GM12875 (cell line): ENCODE measurements at regions not wholly inside any gene's neighbourhood (a gene's known extent, or its start where the extent isn't known, plus 50 kb on each side); places are given as distances from the start of the nearest gene placed in this dataset.

Experiments used
- H3K4me3 ChIP-seq: one replicate; pipeline ENCODE4 v1.5.1; 2011; ENCODE audit warnings: low read depth, low read length, control low read depth
- TF ChIP-seq, protein P1 (sequence below): IDR thresholded peaks from 2 replicates; pipeline ENCODE4 v1.5.1; 2011; ENCODE audit warnings: low read depth, mild to moderate bottlenecking, control low read depth, inconsistent platforms, low read length, moderate library complexity, borderline replicate concordance; ENCODE audit not compliant: insufficient read depth

DNA sequence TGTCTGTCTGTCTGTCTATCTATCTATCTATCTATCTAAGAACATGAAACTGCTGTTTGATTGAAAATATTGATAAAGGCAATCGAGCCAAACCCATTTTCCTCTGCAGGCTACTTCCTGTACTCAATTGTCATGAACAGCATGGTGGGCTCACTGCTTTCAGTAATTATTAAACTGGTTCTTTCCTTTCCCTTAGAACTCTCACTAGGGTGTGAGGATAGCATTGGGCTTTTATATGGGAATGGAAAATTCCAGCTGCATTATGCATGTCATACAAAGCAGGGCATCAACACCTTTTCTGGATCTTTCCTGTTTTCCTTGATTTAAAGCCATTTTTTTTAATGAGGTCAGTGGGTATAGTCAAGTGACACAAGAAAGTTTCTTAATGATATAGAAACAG, 161.0 kb upstream of the SYNCRIP start:
- H3K4me3 ChIP-seq: no peak overlapping the region
- TF ChIP-seq, protein P1, sequence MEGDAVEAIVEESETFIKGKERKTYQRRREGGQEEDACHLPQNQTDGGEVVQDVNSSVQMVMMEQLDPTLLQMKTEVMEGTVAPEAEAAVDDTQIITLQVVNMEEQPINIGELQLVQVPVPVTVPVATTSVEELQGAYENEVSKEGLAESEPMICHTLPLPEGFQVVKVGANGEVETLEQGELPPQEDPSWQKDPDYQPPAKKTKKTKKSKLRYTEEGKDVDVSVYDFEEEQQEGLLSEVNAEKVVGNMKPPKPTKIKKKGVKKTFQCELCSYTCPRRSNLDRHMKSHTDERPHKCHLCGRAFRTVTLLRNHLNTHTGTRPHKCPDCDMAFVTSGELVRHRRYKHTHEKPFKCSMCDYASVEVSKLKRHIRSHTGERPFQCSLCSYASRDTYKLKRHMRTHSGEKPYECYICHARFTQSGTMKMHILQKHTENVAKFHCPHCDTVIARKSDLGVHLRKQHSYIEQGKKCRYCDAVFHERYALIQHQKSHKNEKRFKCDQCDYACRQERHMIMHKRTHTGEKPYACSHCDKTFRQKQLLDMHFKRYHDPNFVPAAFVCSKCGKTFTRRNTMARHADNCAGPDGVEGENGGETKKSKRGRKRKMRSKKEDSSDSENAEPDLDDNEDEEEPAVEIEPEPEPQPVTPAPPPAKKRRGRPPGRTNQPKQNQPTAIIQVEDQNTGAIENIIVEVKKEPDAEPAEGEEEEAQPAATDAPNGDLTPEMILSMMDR: no peak

DNA sequence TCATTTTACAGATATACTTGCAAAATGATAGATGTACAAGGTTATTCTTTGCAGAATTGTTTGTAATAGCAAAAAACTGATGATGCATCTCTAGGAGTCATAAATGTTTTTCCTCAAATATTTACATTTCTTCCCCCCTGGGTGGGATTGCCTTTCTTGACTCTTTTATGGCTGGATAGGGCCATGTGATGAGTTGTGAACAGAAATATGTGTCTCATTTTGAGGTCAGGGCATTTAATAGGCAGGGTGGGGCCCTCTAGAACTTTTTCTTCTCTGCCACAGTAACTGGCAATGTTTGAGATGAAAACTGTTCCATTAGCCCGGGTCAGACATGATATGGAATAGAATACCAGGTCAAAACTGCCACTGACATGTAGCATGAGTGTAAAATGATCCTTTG, 159.5 kb upstream of the SYNCRIP start:
- no peak overlapping the region for H3K4me3 ChIP-seq
- TF ChIP-seq, protein P1: no peak

DNA sequence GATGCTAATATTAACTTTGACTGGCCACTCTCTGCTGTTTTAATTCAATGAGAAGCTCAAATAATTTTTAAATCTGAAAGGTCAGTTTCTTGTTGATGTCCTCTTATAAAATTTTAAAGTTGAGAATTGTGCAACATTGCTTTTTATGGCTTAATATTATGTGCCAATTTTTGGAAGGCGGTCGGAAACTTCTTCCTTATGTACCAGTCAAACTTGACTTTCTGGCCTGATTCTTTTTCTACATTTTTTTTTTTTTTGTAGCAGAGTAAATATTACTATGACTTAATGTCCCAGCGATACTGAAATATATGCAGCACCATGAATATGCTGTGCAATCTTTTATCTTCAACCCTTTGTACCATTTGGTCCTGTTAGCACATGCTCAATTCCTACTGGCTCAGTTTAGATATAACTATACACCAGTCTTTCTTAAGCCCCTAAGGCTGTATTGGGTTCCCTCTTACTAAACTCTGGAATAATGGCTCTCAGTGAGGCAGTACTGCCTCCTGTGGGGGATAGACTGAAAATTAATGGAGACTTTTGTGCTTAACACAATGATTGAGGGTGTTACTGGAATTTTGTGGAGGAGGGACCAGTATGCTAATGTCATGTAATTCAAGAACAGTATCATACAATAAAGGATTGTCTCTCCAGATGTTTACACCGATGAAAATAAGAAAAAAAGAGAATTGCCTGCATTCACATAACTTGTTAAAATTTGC, 156.4 kb upstream of the SYNCRIP start:
- TF ChIP-seq, protein P1: no peak
- H3K4me3 ChIP-seq: no peak overlapping the region

DNA sequence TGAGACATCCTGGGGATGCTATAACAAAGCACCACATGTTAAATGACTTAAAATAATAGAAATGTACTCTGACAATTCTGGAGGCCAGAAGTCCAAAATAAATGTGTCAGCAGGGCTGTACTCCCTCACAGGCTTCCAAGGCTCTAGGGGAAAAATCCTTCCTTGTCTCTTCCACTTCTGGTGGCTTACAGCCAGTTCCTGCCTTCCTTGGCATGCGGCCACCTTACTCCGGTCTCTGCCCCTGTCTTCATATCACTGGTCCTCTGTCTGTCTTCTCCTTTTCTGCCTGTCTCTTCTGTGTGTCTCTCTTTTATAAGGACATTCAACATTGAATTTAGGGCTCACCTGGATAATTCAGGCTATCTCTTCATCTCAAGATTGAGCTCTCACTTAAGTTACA, 155.3 kb upstream of the SYNCRIP start:
- no peak overlapping the region for H3K4me3 ChIP-seq
- TF ChIP-seq, protein P1: no peak

DNA sequence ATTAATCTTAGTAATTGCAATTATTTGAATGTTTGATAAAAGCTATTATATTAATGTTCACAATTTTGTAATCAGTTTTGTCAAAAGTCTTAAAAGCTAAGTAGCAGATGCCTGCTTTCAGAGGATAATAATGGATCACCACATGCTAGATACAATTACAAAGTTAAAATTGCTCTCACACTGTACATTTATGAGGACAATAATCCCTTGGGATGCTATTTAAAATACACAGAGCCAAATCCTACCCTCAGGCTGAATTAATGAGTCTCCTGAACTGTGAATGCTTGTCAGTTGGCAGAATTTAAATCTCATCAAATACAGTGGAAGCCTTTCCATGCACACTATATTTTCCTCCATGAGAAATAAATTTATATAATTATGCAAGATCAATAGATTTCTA, 153.3 kb upstream of the SYNCRIP start:
- TF ChIP-seq, protein P1: no peak
- no peak overlapping the region for H3K4me3 ChIP-seq

DNA sequence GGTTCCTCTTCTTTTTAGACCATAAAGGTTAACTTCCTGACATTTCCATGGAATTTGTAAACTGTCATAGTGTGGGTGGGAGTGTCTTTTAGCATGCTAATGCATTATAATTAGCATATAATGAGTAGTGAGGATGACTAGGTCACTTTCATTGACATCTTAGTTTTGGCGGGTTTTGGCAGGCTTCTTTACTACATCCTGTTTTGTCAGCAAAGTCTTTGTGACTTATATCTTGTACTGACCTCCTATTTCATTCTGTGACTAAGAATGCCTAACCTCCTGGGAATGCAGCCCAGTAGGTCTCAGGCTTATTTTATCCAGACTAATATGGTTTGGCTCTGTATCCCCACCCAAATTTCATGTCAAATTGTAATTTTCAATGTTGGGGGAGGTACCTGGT, 149.6 kb upstream of the SYNCRIP start:
- TF ChIP-seq, protein P1: no peak
- no peak overlapping the region for H3K4me3 ChIP-seq

DNA sequence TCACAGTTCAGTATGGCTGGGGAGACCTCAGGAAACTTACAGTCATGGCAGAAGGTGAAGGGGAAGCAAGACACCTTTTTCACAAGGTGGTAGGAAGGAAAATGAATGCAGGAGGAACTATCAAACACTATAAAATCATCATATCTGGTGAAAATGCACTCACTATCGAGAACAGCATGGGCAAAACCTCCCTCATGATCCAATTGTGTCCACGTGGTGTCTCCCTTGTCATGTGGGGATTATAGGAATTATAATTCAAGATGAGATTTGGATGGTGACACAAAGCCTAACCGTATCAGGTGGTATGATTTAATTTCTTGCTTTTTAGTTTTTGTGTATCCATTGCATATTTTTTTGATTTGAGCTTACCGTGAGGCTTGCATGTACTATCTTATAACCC, 133.2 kb upstream of the SYNCRIP start:
- TF ChIP-seq, protein P1: no peak
- H3K4me3 ChIP-seq: no peak overlapping the region
